ENCODE measurements at regions not wholly inside any gene's neighbourhood (a gene's known extent, or its start where the extent isn't known, plus 50 kb on each side); places are given as distances from the start of the nearest gene placed in this dataset.

DNA sequence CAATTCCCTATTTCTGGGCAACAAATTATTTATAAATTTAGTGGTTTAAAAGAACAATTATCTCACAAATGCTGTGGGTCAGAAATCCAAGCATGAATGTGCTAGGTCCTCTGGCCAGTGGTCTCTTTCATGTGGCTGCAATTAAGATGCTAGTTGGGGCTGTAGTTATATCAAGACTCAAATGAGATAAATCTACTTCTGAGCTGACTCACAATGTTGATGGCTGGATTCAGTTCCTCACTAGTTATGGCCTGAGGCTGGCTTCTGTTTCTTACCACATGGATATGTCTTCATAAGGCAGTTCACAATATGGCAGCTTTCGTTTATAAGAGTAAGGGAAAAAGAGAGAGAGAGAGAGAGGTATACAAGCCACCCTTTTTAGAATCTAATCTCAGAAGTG is 717.0 kb downstream of the PRELID2 start:
- H3K4me2 ChIP-seq (ENCODE audit: low read length), result no peak overlapping the region
- H3K36me3 ChIP-seq (ENCODE audit: insufficient read depth, low read length), result no peaks in the 10 kb centered on the region
- no peak for TF ChIP-seq EZH2 (IDR thresholded peaks at IDR 0.05; ENCODE audit: borderline replicate concordance, low read length)
- TF ChIP-seq, protein P1, sequence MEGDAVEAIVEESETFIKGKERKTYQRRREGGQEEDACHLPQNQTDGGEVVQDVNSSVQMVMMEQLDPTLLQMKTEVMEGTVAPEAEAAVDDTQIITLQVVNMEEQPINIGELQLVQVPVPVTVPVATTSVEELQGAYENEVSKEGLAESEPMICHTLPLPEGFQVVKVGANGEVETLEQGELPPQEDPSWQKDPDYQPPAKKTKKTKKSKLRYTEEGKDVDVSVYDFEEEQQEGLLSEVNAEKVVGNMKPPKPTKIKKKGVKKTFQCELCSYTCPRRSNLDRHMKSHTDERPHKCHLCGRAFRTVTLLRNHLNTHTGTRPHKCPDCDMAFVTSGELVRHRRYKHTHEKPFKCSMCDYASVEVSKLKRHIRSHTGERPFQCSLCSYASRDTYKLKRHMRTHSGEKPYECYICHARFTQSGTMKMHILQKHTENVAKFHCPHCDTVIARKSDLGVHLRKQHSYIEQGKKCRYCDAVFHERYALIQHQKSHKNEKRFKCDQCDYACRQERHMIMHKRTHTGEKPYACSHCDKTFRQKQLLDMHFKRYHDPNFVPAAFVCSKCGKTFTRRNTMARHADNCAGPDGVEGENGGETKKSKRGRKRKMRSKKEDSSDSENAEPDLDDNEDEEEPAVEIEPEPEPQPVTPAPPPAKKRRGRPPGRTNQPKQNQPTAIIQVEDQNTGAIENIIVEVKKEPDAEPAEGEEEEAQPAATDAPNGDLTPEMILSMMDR (IDR thresholded peaks at IDR 0.05; ENCODE audit: low read length), result no peak

GRCh38 chr5:145117285-145117684 is 717.9 kb downstream of the PRELID2 start:
- Histone ChIP-seq H3K9me3 (ENCODE audit: low read length) (no peaks in the 10 kb centered on the region), H3K27ac (ENCODE audit: low read depth, low read length, poor library complexity, severe bottlenecking) (no peak overlapping the region), H3K9me2 (ENCODE audit: low read depth, low read length) (no peaks in the 10 kb centered on the region), H2AFZ (ENCODE audit: low read length) (no peak overlapping the region), H4K20me1 (ENCODE audit: insufficient read depth, low read length) (no peaks in the 10 kb centered on the region), H3K9ac (ENCODE audit: low read length) (no peak overlapping the region), H3K36me3 (ENCODE audit: insufficient read depth, low read length) (no peaks in the 10 kb centered on the region), H3K4me3 (ENCODE audit: low read depth, low read length, poor library complexity, severe bottlenecking) (no peak overlapping the region), H3F3A (ENCODE audit: insufficient read depth, low read length) (no peaks in the 10 kb centered on the region), H3K27me3 (ENCODE audit: insufficient read depth, low read length) (no peaks in the 10 kb centered on the region), H3K79me2 (ENCODE audit: insufficient read depth, low read length) (no peaks in the 10 kb centered on the region), H3K4me1 (ENCODE audit: insufficient read depth, low read length, severe bottlenecking) (no peaks in the 10 kb centered on the region), H3K4me2 (ENCODE audit: low read length) (no peak overlapping the region)
- TF ChIP-seq EZH2 (IDR thresholded peaks at IDR 0.05; ENCODE audit: borderline replicate concordance, low read length), result no peak
- TF ChIP-seq, protein P1 (IDR thresholded peaks at IDR 0.05; ENCODE audit: low read length), result no peak

More for the DNA sequence above, 717.0 kb downstream of the PRELID2 start:
- H3K9me3 ChIP-seq (ENCODE audit: low read length), result no peaks in the 10 kb centered on the region
- H4K20me1 ChIP-seq (ENCODE audit: insufficient read depth, low read length), result no peaks in the 10 kb centered on the region
- H3F3A ChIP-seq (ENCODE audit: insufficient read depth, low read length), result no peaks in the 10 kb centered on the region
- no peak overlapping the region for H3K27ac ChIP-seq (ENCODE audit: low read depth, low read length, poor library complexity, severe bottlenecking)
- H3K27me3 ChIP-seq (ENCODE audit: insufficient read depth, low read length), result no peaks in the 10 kb centered on the region
- no peak overlapping the region for H3K4me3 ChIP-seq (ENCODE audit: low read depth, low read length, poor library complexity, severe bottlenecking)
- no peaks in the 10 kb centered on the region for H3K79me2 ChIP-seq (ENCODE audit: insufficient read depth, low read length)
- H3K9me2 ChIP-seq (ENCODE audit: low read depth, low read length), result no peaks in the 10 kb centered on the region
- H3K4me1 ChIP-seq (ENCODE audit: insufficient read depth, low read length, severe bottlenecking), result no peaks in the 10 kb centered on the region
- H3K9ac ChIP-seq (ENCODE audit: low read length), result no peak overlapping the region
- no peak overlapping the region for H2AFZ ChIP-seq (ENCODE audit: low read length)

- H3K9me3 ChIP-seq (ENCODE audit: low read length), result no peaks in the 10 kb centered on the region
- H3K9me2 ChIP-seq (ENCODE audit: low read depth, low read length), result no peaks in the 10 kb centered on the region
- H3F3A ChIP-seq (ENCODE audit: insufficient read depth, low read length), result no peaks in the 10 kb centered on the region
- H3K4me2 ChIP-seq (ENCODE audit: low read length), result no peak overlapping the region
- no peaks in the 10 kb centered on the region for H3K4me1 ChIP-seq (ENCODE audit: insufficient read depth, low read length, severe bottlenecking)
- no peaks in the 10 kb centered on the region for H3K36me3 ChIP-seq (ENCODE audit: insufficient read depth, low read length)
- H3K27ac ChIP-seq (ENCODE audit: low read depth, low read length, poor library complexity, severe bottlenecking), result no peak overlapping the region
- TF ChIP-seq EZH2 (IDR thresholded peaks at IDR 0.05; ENCODE audit: borderline replicate concordance, low read length), result no peak
- TF ChIP-seq, protein P1 (IDR thresholded peaks at IDR 0.05; ENCODE audit: low read length), result no peak
- no peaks in the 10 kb centered on the region for H4K20me1 ChIP-seq (ENCODE audit: insufficient read depth, low read length)
- H3K9ac ChIP-seq (ENCODE audit: low read length), result no peak overlapping the region
- H3K4me3 ChIP-seq (ENCODE audit: low read depth, low read length, poor library complexity, severe bottlenecking), result no peak overlapping the region
- H2AFZ ChIP-seq (ENCODE audit: low read length), result no peak overlapping the region
- no peaks in the 10 kb centered on the region for H3K79me2 ChIP-seq (ENCODE audit: insufficient read depth, low read length)
- H3K27me3 ChIP-seq (ENCODE audit: insufficient read depth, low read length), result no peaks in the 10 kb centered on the region
Observed at GRCh38 chr5:145111420-145111819, 723.7 kb downstream of the PRELID2 start.

Measured in OCI-LY1 (cell line).